ENCODE measurements at regions not wholly inside any gene's neighbourhood (a gene's known extent, or its start where the extent isn't known, plus 50 kb on each side); places are given as distances from the start of the nearest gene placed in this dataset.

DNA sequence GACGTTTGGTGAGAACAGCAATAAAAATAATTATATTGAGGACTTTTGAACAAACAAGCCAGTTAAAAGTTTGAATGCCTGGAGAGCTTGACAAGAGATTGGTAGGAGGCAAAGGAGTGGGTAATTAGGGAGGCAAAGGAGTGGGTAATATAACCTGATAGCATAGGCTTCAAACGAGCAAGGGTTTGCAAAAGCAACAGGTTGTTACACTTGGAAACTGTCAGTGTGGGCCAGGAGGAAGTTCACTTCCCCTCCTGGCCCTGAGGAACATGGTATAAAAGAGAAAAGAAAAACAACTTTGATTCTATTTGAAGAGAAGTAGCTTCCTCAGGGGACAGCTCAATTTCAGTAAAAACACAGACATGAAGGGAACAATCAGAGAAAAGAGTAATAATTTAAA lies 121.7 kb downstream of the CCER1 start:
- TF ChIP-seq, protein P1, sequence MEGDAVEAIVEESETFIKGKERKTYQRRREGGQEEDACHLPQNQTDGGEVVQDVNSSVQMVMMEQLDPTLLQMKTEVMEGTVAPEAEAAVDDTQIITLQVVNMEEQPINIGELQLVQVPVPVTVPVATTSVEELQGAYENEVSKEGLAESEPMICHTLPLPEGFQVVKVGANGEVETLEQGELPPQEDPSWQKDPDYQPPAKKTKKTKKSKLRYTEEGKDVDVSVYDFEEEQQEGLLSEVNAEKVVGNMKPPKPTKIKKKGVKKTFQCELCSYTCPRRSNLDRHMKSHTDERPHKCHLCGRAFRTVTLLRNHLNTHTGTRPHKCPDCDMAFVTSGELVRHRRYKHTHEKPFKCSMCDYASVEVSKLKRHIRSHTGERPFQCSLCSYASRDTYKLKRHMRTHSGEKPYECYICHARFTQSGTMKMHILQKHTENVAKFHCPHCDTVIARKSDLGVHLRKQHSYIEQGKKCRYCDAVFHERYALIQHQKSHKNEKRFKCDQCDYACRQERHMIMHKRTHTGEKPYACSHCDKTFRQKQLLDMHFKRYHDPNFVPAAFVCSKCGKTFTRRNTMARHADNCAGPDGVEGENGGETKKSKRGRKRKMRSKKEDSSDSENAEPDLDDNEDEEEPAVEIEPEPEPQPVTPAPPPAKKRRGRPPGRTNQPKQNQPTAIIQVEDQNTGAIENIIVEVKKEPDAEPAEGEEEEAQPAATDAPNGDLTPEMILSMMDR (IDR thresholded peaks at IDR 0.05): no peak
- TF ChIP-seq POLR2A (IDR thresholded peaks at IDR 0.05): no peak
